ENCODE measurements at regions not wholly inside any gene's neighbourhood (a gene's known extent, or its start where the extent isn't known, plus 50 kb on each side); places are given as distances from the start of the nearest gene placed in this dataset.
"Not testable (repeated sequence)": the region's sequence is repeated elsewhere in the genome, so short reads cannot be mapped to it uniquely, and the experiment has no call there.

GRCh38 chr2:56981554-56981953, 797.8 kb downstream of the CCDC85A start:
- TF ChIP-seq CTCF (IDR thresholded peaks at IDR 0.05): no peak
- peaks cover 16% of the 10 kb centered on the region for H3K9me3 ChIP-seq

GRCh38 chr2:56985609-56986008, 801.8 kb downstream of the CCDC85A start:
- no peak for TF ChIP-seq CTCF (IDR thresholded peaks at IDR 0.05)
- Histone ChIP-seq H3K9me3 (peaks cover 3% of the 10 kb centered on the region), H3K36me3 (ENCODE audit: low read depth) (no peaks in the 10 kb centered on the region), H3K4me1 (ENCODE audit: low read depth) (no peaks in the 10 kb centered on the region), H3K4me3 (no peak overlapping the region)
- intact Hi-C loops (cut with DNase I, micrococcal nuclease): no loop called here
- no peak for ATAC-seq
- DNase-seq: no peak

More at GRCh38 chr2:56981554-56981953, 797.8 kb downstream of the CCDC85A start:
- intact Hi-C loops (cut with DNase I, micrococcal nuclease): no loop called here
- ATAC-seq (no peak), DNase-seq (no peak)
- H3K4me1 ChIP-seq (ENCODE audit: low read depth): no peaks in the 10 kb centered on the region
- no peaks in the 10 kb centered on the region for H3K36me3 ChIP-seq (ENCODE audit: low read depth)
- no peak overlapping the region for H3K4me3 ChIP-seq

- intact Hi-C loops (cut with DNase I, micrococcal nuclease): no loop called here
- TF ChIP-seq CTCF (IDR thresholded peaks at IDR 0.05): no peak
- Histone ChIP-seq H3K36me3 (ENCODE audit: low read depth) (no peaks in the 10 kb centered on the region), H3K9me3 (peaks cover 10% of the 10 kb centered on the region), H3K4me3 (no peak overlapping the region), H3K4me1 (ENCODE audit: low read depth) (no peaks in the 10 kb centered on the region)
- DNase-seq (no peak), ATAC-seq (no peak)
Observed at GRCh38 chr2:57022496-57022895, 838.7 kb downstream of the CCDC85A start.

GRCh38 chr2:57044931-57045635, 861.3 kb downstream of the CCDC85A start:
- no peaks in the 10 kb centered on the region for H3K36me3 ChIP-seq (ENCODE audit: low read depth)
- H3K4me1 ChIP-seq (ENCODE audit: low read depth): no peaks in the 10 kb centered on the region
- no peak for TF ChIP-seq CTCF (IDR thresholded peaks at IDR 0.05)
- no peaks in the 10 kb centered on the region for H3K9me3 ChIP-seq
- DNase-seq (no peak), ATAC-seq (no peak)
- intact Hi-C loops (cut with DNase I, micrococcal nuclease): no loop called here
- H3K4me3 ChIP-seq: no peak overlapping the region

- no peaks in the 10 kb centered on the region for H3K4me1 ChIP-seq (ENCODE audit: low read depth)
- no peak for DNase-seq
- no peaks in the 10 kb centered on the region for H3K9me3 ChIP-seq
- intact Hi-C loops (cut with DNase I, micrococcal nuclease): no loop called here
- no peak overlapping the region for H3K4me3 ChIP-seq
- no peak for ATAC-seq
- no peaks in the 10 kb centered on the region for H3K36me3 ChIP-seq (ENCODE audit: low read depth)
- no peak for TF ChIP-seq CTCF (IDR thresholded peaks at IDR 0.05)
Observed at GRCh38 chr2:57049273-57049672, 865.5 kb downstream of the CCDC85A start.

GRCh38 chr2:57050007-57050406, 866.2 kb downstream of the CCDC85A start:
- DNase-seq: no peak
- no peak overlapping the region for H3K4me3 ChIP-seq
- H3K9me3 ChIP-seq: no peaks in the 10 kb centered on the region
- ATAC-seq: no peak
- no peaks in the 10 kb centered on the region for H3K4me1 ChIP-seq (ENCODE audit: low read depth)
- no peak for TF ChIP-seq CTCF (IDR thresholded peaks at IDR 0.05)
- H3K36me3 ChIP-seq (ENCODE audit: low read depth): no peaks in the 10 kb centered on the region
- intact Hi-C loops (cut with DNase I, micrococcal nuclease): no loop called here

- H3K4me3 ChIP-seq; H3K36me3 ChIP-seq (ENCODE audit: low read depth); H3K9me3 ChIP-seq; H3K4me1 ChIP-seq (ENCODE audit: low read depth); ATAC-seq; DNase-seq; intact Hi-C loops (cut with DNase I, micrococcal nuclease): not testable (repeated sequence)
Observed at GRCh38 chr2:57066301-57066700, 882.5 kb downstream of the CCDC85A start.
